Neural cell (in vitro differentiated cells): ENCODE measurements at regions not wholly inside any gene's neighbourhood (a gene's known extent, or its start where the extent isn't known, plus 50 kb on each side); places are given as distances from the start of the nearest gene placed in this dataset.

Experiments used
- H2AFZ ChIP-seq: fragments of 200-600, 300-800 bp; sonication (generic), shearing (Covaris generic); 2 replicates; pipeline ENCODE4 v1.6.0; 2014; ENCODE audit warnings: low read depth, mild to moderate bottlenecking, antibody characterized with exemption, low read length, moderate library complexity
- H3F3A ChIP-seq: fragments of 200-600 bp; shearing (Covaris generic); 2 replicates; pipeline ENCODE4 v1.6.1; 2016; ENCODE audit warnings: mild to moderate bottlenecking, moderate library complexity, mixed read lengths, antibody characterized with exemption, low read length; ENCODE audit not compliant: insufficient read depth, poor library complexity, severe bottlenecking
- H3K27ac ChIP-seq: fragments of 200-600, 300-800 bp; sonication (generic), shearing (Covaris generic); 2 replicates; pipeline ENCODE4 v1.5.1; 2014; ENCODE audit warnings: mild to moderate bottlenecking, low read length, moderate library complexity
- H3K27me3 ChIP-seq: fragments of 300-800, 200-600 bp; sonication (generic), shearing (Covaris generic); 2 replicates; pipeline ENCODE4 v1.6.0; 2014; ENCODE audit warnings: mild to moderate bottlenecking, low read depth, low read length, moderate library complexity; ENCODE audit not compliant: insufficient read depth
- H3K36me3 ChIP-seq: fragments of 300-800, 200-600 bp; sonication (generic), shearing (Covaris generic); 2 replicates; pipeline ENCODE4 v1.5.1; 2014; ENCODE audit warnings: mild to moderate bottlenecking, antibody characterized with exemption, low read length, moderate library complexity; ENCODE audit not compliant: insufficient read depth
- H3K4me2 ChIP-seq: fragments of 300-800, 200-600 bp; sonication (generic), shearing (Covaris generic); 2 replicates; pipeline ENCODE4 v1.6.0; 2014; ENCODE audit warnings: mild to moderate bottlenecking, low read length
- H3K4me3 ChIP-seq: fragments of 300-800, 200-600 bp; sonication (generic), shearing (Covaris generic); 2 replicates; pipeline ENCODE4 v1.5.1; 2014; ENCODE audit warnings: mild to moderate bottlenecking, low read length, moderate library complexity
- H3K79me2 ChIP-seq: fragments of 200-600 bp; shearing (Covaris generic); replicated peaks from 2 replicates; pipeline ENCODE4 v1.6.0; 2014; ENCODE audit warnings: mild to moderate bottlenecking, low read length, moderate library complexity; ENCODE audit not compliant: insufficient read depth
- H3K9ac ChIP-seq: fragments of 300-800, 200-600 bp; sonication (generic), shearing (Covaris generic); 2 replicates; pipeline ENCODE4 v1.6.1; 2016; ENCODE audit warnings: mild to moderate bottlenecking, low read length, mixed read lengths
- H3K9me2 ChIP-seq: fragments of 200-600 bp; shearing (Covaris generic); 2 replicates; pipeline ENCODE4 v1.6.1; 2016; ENCODE audit warnings: mild to moderate bottlenecking, low read length, mixed read lengths; ENCODE audit not compliant: insufficient read depth
- H3K9me3 ChIP-seq: fragments of 200-600, 300-800 bp; sonication (generic), shearing (Covaris generic); 2 replicates; pipeline ENCODE4 v1.6.1; 2016; ENCODE audit warnings: mild to moderate bottlenecking, mixed run types, low read length, moderate library complexity, mixed read lengths
- H4K20me1 ChIP-seq: fragments of 200-600 bp; shearing (Covaris generic); 2 replicates; pipeline ENCODE4 v1.6.1; 2016; ENCODE audit warnings: mild to moderate bottlenecking, mixed run types; ENCODE audit not compliant: insufficient read depth
- EP300 ChIP-seq: fragments of 450-650 bp; conservative IDR thresholded peaks from 2 replicates; pipeline ENCODE4 v1.6.1; 2014; ENCODE audit warnings: antibody characterized with exemption, mild to moderate bottlenecking, moderate library complexity; ENCODE audit not compliant: poor library complexity, severe bottlenecking
- EZH2 ChIP-seq: fragments of 200-600, 300-800 bp; shearing (Covaris generic), sonication (generic); IDR thresholded peaks from 2 replicates; pipeline ENCODE4 v1.6.1; 2014; ENCODE audit warnings: antibody characterized with exemption, low read length, borderline replicate concordance, mild to moderate bottlenecking; ENCODE audit not compliant: insufficient read depth, poor library complexity, severe bottlenecking
- MXI1 ChIP-seq: fragments of 450-650 bp; conservative IDR thresholded peaks from 2 replicates; pipeline ENCODE4 v1.6.1; 2014; ENCODE audit warnings: antibody characterized with exemption, mild to moderate bottlenecking; ENCODE audit not compliant: poor library complexity, severe bottlenecking
- POLR2AphosphoS5 ChIP-seq: IDR thresholded peaks from 2 replicates; pipeline ENCODE4 v1.6.1; 2012
- RAD21 ChIP-seq: fragments of 450-650 bp; conservative IDR thresholded peaks from 2 replicates; pipeline ENCODE4 v1.6.1; 2014; ENCODE audit warnings: antibody characterized with exemption, mild to moderate bottlenecking, moderate library complexity
- SMC3 ChIP-seq: fragments of 450-650 bp; conservative IDR thresholded peaks from 2 replicates; pipeline ENCODE4 v1.6.1; 2014; ENCODE audit warnings: antibody characterized with exemption, mild to moderate bottlenecking, moderate library complexity; ENCODE audit not compliant: poor library complexity
- TAF1 ChIP-seq: IDR thresholded peaks from 2 replicates; pipeline ENCODE4 v1.6.1; 2012; ENCODE audit warnings: low read depth
- TF ChIP-seq, protein P1 (sequence below): IDR thresholded peaks from 2 replicates; pipeline ENCODE4 v1.6.1; 2012; ENCODE audit warnings: borderline replicate concordance
- TF ChIP-seq, protein P2 (sequence below): fragments of 450-650 bp; IDR thresholded peaks from 2 replicates; pipeline ENCODE4 v1.5.1; 2014; ENCODE audit warnings: antibody characterized with exemption, mild to moderate bottlenecking, moderate library complexity; ENCODE audit not compliant: poor library complexity, severe bottlenecking

DNA sequence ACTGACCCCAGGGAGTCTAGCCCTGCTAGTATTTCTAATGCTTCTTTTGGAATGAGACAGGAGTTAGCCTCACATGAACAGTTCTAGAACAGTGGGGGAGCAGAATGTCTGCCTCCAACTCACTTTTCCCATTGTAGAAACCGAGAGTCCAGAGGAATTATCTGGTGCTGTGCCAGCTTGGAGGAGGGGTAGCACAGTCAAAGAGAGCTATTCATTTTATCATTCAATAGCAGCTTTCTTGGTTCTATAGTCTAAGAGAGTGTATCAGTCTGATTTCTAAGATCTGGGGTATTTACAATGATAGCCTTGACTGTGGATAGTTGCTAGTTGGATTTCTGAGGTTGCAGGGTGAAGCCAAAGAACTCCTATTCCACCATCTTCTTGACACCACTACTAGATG is 448.2 kb downstream of the RFPL4B start:
- H3K4me2 ChIP-seq = no peak overlapping the region
- H3F3A ChIP-seq = no peaks in the 10 kb centered on the region

DNA sequence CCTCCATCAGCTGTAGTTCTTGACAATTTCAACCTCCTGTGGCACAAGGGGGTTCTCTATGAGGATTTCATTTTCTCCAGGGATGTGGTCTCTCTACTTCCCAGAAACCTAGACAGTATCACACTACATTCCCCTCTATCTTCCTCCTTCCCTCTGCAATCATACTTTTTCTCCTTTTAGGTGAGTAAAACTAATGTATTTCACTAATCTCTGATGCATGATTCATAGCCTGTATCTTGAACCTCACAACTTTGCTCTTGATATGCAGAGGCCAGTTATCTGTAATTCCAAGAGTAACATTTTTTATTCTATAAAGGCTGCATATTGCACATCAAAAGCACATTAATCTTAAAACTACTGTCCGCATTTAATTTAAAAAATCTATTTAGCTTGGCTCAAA is 449.6 kb downstream of the RFPL4B start:
- H3K9ac ChIP-seq = no peak overlapping the region
- no peak overlapping the region for H2AFZ ChIP-seq
- no peaks in the 10 kb centered on the region for H3K79me2 ChIP-seq
- no peaks in the 10 kb centered on the region for H3K36me3 ChIP-seq
- no peak overlapping the region for H3K27ac ChIP-seq
- H3F3A ChIP-seq = no peaks in the 10 kb centered on the region
- H3K27me3 ChIP-seq = no peaks in the 10 kb centered on the region
- TF ChIP-seq MXI1 (no peak), TAF1 (no peak), RAD21 (no peak), SMC3 (no peak)
- TF ChIP-seq, protein P1, sequence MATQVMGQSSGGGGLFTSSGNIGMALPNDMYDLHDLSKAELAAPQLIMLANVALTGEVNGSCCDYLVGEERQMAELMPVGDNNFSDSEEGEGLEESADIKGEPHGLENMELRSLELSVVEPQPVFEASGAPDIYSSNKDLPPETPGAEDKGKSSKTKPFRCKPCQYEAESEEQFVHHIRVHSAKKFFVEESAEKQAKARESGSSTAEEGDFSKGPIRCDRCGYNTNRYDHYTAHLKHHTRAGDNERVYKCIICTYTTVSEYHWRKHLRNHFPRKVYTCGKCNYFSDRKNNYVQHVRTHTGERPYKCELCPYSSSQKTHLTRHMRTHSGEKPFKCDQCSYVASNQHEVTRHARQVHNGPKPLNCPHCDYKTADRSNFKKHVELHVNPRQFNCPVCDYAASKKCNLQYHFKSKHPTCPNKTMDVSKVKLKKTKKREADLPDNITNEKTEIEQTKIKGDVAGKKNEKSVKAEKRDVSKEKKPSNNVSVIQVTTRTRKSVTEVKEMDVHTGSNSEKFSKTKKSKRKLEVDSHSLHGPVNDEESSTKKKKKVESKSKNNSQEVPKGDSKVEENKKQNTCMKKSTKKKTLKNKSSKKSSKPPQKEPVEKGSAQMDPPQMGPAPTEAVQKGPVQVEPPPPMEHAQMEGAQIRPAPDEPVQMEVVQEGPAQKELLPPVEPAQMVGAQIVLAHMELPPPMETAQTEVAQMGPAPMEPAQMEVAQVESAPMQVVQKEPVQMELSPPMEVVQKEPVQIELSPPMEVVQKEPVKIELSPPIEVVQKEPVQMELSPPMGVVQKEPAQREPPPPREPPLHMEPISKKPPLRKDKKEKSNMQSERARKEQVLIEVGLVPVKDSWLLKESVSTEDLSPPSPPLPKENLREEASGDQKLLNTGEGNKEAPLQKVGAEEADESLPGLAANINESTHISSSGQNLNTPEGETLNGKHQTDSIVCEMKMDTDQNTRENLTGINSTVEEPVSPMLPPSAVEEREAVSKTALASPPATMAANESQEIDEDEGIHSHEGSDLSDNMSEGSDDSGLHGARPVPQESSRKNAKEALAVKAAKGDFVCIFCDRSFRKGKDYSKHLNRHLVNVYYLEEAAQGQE = no peak
- H3K4me2 ChIP-seq = no peak overlapping the region
- no peaks in the 10 kb centered on the region for H3K9me2 ChIP-seq
- H3K4me3 ChIP-seq = no peak overlapping the region
- H3K9me3 ChIP-seq = no peaks in the 10 kb centered on the region
- no peaks in the 10 kb centered on the region for H4K20me1 ChIP-seq

More for the DNA sequence above, 448.2 kb downstream of the RFPL4B start:
- Histone ChIP-seq H3K27ac (no peak overlapping the region), H3K9me3 (no peaks in the 10 kb centered on the region), H3K36me3 (no peaks in the 10 kb centered on the region), H2AFZ (no peak overlapping the region), H3K9ac (no peak overlapping the region), H3K4me3 (no peak overlapping the region), H3K27me3 (no peaks in the 10 kb centered on the region), H4K20me1 (no peaks in the 10 kb centered on the region), H3K79me2 (no peaks in the 10 kb centered on the region), H3K9me2 (no peaks in the 10 kb centered on the region)
- TF ChIP-seq MXI1 (no peak), EZH2 (no peak), EP300 (no peak), TAF1 (no peak)

DNA sequence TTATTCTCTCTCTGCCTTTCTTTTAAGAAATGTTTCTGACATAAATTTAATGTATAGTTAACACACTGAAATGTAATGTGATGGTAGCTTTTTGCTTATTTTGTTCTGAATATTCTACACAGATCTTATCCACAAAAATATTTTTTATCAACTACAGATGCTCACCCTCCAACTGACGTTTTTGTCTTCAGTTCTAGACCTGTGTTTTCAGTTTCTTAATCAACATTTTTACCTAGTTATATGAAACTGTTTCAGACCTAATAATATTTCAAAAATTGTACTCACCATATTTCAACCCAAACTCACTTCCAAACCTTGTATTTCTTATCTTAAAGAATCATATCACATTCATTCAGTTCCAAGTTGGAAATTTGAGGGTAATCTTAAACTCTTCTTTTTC is 452.8 kb downstream of the RFPL4B start:
- H3K79me2 ChIP-seq = no peaks in the 10 kb centered on the region
- TF ChIP-seq, protein P1 = no peak
- TF ChIP-seq TAF1 (no peak), EZH2 (no peak), MXI1 (no peak), SMC3 (no peak), EP300 (no peak), RAD21 (no peak), POLR2AphosphoS5 (no peak)
- TF ChIP-seq, protein P2, sequence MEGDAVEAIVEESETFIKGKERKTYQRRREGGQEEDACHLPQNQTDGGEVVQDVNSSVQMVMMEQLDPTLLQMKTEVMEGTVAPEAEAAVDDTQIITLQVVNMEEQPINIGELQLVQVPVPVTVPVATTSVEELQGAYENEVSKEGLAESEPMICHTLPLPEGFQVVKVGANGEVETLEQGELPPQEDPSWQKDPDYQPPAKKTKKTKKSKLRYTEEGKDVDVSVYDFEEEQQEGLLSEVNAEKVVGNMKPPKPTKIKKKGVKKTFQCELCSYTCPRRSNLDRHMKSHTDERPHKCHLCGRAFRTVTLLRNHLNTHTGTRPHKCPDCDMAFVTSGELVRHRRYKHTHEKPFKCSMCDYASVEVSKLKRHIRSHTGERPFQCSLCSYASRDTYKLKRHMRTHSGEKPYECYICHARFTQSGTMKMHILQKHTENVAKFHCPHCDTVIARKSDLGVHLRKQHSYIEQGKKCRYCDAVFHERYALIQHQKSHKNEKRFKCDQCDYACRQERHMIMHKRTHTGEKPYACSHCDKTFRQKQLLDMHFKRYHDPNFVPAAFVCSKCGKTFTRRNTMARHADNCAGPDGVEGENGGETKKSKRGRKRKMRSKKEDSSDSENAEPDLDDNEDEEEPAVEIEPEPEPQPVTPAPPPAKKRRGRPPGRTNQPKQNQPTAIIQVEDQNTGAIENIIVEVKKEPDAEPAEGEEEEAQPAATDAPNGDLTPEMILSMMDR = no peak
- H2AFZ ChIP-seq = no peak overlapping the region
- no peaks in the 10 kb centered on the region for H3F3A ChIP-seq
- H3K36me3 ChIP-seq = no peaks in the 10 kb centered on the region
- no peak overlapping the region for H3K27ac ChIP-seq
- H3K9me3 ChIP-seq = no peaks in the 10 kb centered on the region
- H3K4me2 ChIP-seq = no peak overlapping the region
- no peaks in the 10 kb centered on the region for H4K20me1 ChIP-seq
- H3K27me3 ChIP-seq = no peaks in the 10 kb centered on the region
- H3K9ac ChIP-seq = no peak overlapping the region
- no peaks in the 10 kb centered on the region for H3K9me2 ChIP-seq
- H3K4me3 ChIP-seq = no peak overlapping the region
